ENCODE measurements at regions not wholly inside any gene's neighbourhood (a gene's known extent, or its start where the extent isn't known, plus 50 kb on each side); places are given as distances from the start of the nearest gene placed in this dataset.

GRCh38 chr10:8369666-8370065, 315.2 kb downstream of the GATA3 start:
- H3K4me1 ChIP-seq (ENCODE audit: insufficient read depth): peaks cover 8% of the 10 kb centered on the region
- H3K9me3 ChIP-seq (ENCODE audit: low read depth): no peaks in the 10 kb centered on the region
- no peak for DNase-seq (ENCODE audit: low spot score)
- no peak for TF ChIP-seq EZH2 (IDR thresholded peaks at IDR 0.05; ENCODE audit: borderline replicate concordance)
- no peak for TF ChIP-seq EZH2phosphoT487 (IDR thresholded peaks at IDR 0.05; ENCODE audit: low read depth, severe bottlenecking, unreplicated experiment)
- TF ChIP-seq CTCF (IDR thresholded peaks at IDR 0.05; ENCODE audit: poor library complexity): no peak
- no peaks in the 10 kb centered on the region for H4K20me1 ChIP-seq (ENCODE audit: insufficient read depth, poor library complexity, severe bottlenecking)
- H2AFZ ChIP-seq: no peak overlapping the region
- no peaks in the 10 kb centered on the region for H3K79me2 ChIP-seq
- H3K27me3 ChIP-seq: no peaks in the 10 kb centered on the region
- no peak overlapping the region for H3K4me3 ChIP-seq
- no peak overlapping the region for H3K4me2 ChIP-seq
- no peak overlapping the region for H3K27ac ChIP-seq
- no peaks in the 10 kb centered on the region for H3K36me3 ChIP-seq (replicated peaks; ENCODE audit: insufficient read depth, low read depth)
- WGBS (ENCODE audit: low lambda C conversion rate, missing lambda C conversion rate): 85% methylated on average over 7 of the region's 7 CpGs
- H3K9me2 ChIP-seq (replicated peaks; ENCODE audit: insufficient read depth): no peaks in the 10 kb centered on the region

- no peaks in the 10 kb centered on the region for H3K36me3 ChIP-seq (replicated peaks; ENCODE audit: insufficient read depth, low read depth)
- 92% methylated on average over 6 of the region's 6 CpGs for WGBS (ENCODE audit: low lambda C conversion rate, missing lambda C conversion rate)
- TF ChIP-seq CTCF (IDR thresholded peaks at IDR 0.05; ENCODE audit: poor library complexity) (no peak), EZH2phosphoT487 (IDR thresholded peaks at IDR 0.05; ENCODE audit: low read depth, severe bottlenecking, unreplicated experiment) (no peak), EZH2 (IDR thresholded peaks at IDR 0.05; ENCODE audit: borderline replicate concordance) (no peak)
- H2AFZ ChIP-seq: no peak overlapping the region
- H3K4me1 ChIP-seq (ENCODE audit: insufficient read depth): peaks cover 4% of the 10 kb centered on the region
- no peak overlapping the region for H3K27ac ChIP-seq
- H3K27me3 ChIP-seq: no peaks in the 10 kb centered on the region
- no peak overlapping the region for H3K4me2 ChIP-seq
- H3K4me3 ChIP-seq: no peak overlapping the region
- H4K20me1 ChIP-seq (ENCODE audit: insufficient read depth, poor library complexity, severe bottlenecking): no peaks in the 10 kb centered on the region
- no peaks in the 10 kb centered on the region for H3K9me3 ChIP-seq (ENCODE audit: low read depth)
- H3K9me2 ChIP-seq (replicated peaks; ENCODE audit: insufficient read depth): no peaks in the 10 kb centered on the region
- no peaks in the 10 kb centered on the region for H3K79me2 ChIP-seq
- no peak for DNase-seq (ENCODE audit: low spot score)
Measured at GRCh38 chr10:8374334-8374733, 319.8 kb downstream of the GATA3 start.

GRCh38 chr10:8375137-8375536, 320.6 kb downstream of the GATA3 start:
- no peaks in the 10 kb centered on the region for H3K79me2 ChIP-seq
- H2AFZ ChIP-seq: no peak overlapping the region
- H3K9me2 ChIP-seq (replicated peaks; ENCODE audit: insufficient read depth): no peaks in the 10 kb centered on the region
- H3K4me2 ChIP-seq: no peak overlapping the region
- no peak for DNase-seq (ENCODE audit: low spot score)
- no peak overlapping the region for H3K27ac ChIP-seq
- H3K36me3 ChIP-seq (replicated peaks; ENCODE audit: insufficient read depth, low read depth): no peaks in the 10 kb centered on the region
- no peaks in the 10 kb centered on the region for H3K9me3 ChIP-seq (ENCODE audit: low read depth)
- no peak overlapping the region for H3K4me3 ChIP-seq
- H3K4me1 ChIP-seq (ENCODE audit: insufficient read depth): peaks cover 4% of the 10 kb centered on the region
- WGBS (ENCODE audit: low lambda C conversion rate, missing lambda C conversion rate): 95% methylated on average over 4 of the region's 4 CpGs
- no peak for TF ChIP-seq EZH2phosphoT487 (IDR thresholded peaks at IDR 0.05; ENCODE audit: low read depth, severe bottlenecking, unreplicated experiment)
- no peak for TF ChIP-seq CTCF (IDR thresholded peaks at IDR 0.05; ENCODE audit: poor library complexity)
- no peak for TF ChIP-seq EZH2 (IDR thresholded peaks at IDR 0.05; ENCODE audit: borderline replicate concordance)
- H3K27me3 ChIP-seq: no peaks in the 10 kb centered on the region
- H4K20me1 ChIP-seq (ENCODE audit: insufficient read depth, poor library complexity, severe bottlenecking): no peaks in the 10 kb centered on the region
